Stimulated activated CD8-positive, alpha-beta memory T cell treated with anti-CD3 and anti-CD28 coated beads, Interleukin-2, amount 100 ng/mL, for 48 hours (primary cell): ENCODE measurements at regions not wholly inside any gene's neighbourhood (a gene's known extent, or its start where the extent isn't known, plus 50 kb on each side); places are given as distances from the start of the nearest gene placed in this dataset.

Experiments
- DNase-seq, 2 donors: peaks; one replicate each; pipeline ENCODE4 v3.0.0-alpha.2; 2020; ENCODE audit warnings: low read depth in 2 of 2

DNA sequence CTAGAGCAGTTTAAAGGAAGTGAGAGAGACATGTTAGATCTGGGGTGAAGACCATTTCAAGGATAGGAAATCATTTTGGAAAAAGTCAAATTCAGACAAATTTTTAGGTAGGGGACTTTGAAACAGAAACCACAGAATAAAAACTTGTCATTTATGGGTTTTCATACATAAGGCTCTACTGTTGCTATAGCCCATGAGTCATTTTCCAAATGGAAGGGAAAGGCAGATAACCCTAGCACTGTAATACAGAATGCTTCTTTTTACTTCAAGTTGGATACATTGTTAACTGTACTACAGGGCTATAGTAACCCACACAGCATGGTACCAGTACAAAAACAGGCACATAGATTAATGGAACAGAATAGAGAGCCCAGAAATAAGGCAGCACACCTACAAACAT, 455.4 kb downstream of the EBF1 start:
- DNase-seq = no peak

- DNase-seq = no peak
These were observed 455.9 kb downstream of the EBF1 start for GRCh38 chr5:158643840-158644239.

GRCh38 chr5:158642879-158643278, 456.8 kb downstream of the EBF1 start:
- no peak for DNase-seq

DNA sequence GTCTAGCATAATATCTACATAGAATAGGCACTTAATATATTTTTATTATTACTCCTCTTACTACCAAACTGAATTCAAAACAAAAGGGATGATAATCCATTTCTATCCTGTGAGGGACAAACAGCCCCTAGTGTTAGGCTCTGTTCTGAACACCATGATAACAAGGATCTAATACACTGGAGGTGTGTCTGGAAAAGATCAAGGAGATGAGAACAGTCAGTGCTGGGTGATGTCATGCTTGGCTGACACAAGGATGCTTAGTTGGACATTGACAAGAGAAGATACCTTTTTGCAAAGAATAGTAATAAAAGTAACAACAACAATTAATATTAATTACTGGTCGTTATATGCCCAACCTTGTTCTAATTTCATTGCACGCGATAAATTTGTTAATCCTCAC, 458.7 kb downstream of the EBF1 start:
- DNase-seq = no peak

DNA sequence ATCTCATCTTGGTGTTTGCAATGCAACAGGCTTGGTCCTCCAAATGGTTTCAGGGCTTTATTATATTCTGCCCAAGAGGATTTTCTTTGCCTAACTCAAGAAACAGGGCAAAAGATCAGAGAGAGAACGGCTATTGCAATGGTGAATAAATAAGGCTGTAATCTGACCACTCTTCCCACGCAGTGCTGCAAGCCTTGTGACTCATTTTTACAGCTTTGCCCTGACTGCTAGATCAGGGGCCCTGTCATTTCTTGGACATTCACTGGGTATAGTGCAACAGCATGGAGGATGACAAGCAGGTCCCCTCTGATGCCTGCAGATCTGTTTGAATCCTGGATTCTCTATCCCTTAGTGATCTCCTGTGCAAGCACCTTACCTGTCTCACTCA, 459.1 kb downstream of the EBF1 start:
- no peak for DNase-seq

DNA sequence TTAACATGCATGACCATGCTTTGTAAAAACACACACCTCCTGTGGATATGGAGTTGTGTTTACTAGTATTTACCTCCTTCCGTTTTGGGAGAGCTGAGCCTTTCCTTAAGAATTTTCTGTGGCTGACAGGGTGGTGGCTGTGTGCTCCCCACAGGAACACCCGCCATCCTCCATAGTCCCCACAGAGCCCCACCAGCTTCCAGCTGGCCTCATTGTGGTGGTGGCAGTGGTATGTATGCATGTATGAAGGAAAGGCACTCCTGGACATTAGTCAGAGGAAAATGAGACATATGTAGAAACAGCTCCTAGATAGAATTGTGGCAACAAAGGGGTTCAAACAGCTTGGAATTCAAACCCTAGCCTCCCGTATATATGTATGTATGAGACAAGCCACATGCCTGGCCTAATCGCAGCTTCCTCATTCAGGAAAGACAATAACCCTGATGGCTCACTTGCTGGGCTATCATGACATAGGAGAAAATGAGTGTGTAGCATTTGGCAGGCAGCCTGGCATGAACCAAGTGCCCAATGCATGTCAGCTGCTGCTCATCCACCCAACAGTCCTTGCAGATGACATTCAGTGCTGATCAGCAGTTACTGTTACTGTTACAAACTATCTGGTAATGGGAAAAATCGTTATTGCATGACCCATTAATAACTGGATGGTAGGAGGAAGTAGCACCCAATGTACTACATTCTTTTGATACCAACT, 459.7 kb downstream of the EBF1 start:
- no peak for DNase-seq

DNA sequence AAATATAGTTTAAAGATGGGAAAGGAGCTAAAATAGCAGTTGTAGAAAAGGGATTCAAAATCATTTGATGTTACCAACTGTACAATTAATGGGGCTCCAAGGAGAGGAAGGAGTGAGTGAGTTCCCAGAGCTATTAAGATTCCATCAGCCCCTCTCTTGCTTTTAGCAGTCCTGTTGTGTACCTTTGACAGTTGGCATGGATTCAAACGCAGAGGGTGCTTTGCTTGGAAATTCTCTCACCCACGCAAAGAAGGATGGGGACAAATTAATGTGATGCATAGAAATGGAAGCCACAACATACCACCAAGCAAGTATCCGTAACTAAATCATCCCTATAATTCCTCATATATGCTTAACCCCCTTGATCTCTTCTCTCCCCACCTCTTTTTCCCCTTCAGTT, 461.3 kb downstream of the EBF1 start:
- no peak for DNase-seq

GRCh38 chr5:158637039-158637438, 462.7 kb downstream of the EBF1 start:
- no peak for DNase-seq

GRCh38 chr5:158635565-158635964, 464.2 kb downstream of the EBF1 start:
- DNase-seq = no peak

- DNase-seq = no peak
These were observed 465.0 kb downstream of the EBF1 start for GRCh38 chr5:158634714-158635113.

- no peak for DNase-seq
These were observed 470.0 kb downstream of the EBF1 start for GRCh38 chr5:158629591-158630312.

DNA sequence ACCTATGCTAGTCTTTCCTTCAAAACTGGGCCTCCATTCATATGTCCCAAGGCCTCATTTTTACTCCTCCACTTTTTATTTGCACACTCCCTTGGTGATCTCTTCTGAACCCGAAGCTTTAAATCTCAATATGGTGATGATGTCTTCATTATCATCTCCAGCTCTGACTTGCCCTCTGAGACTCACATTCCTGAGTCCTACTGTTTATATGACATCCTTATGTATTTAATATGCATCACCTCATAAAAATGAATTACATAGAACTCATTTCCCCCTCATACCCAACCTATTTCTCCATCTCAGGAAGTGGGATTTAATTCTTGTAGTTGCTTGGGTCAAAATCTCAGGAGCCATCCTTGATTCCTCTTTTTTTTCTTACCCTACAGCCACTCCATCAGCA, 473.0 kb downstream of the EBF1 start:
- no peak for DNase-seq

- DNase-seq = no peak
These were observed 475.7 kb downstream of the EBF1 start for GRCh38 chr5:158623971-158624370.

DNA sequence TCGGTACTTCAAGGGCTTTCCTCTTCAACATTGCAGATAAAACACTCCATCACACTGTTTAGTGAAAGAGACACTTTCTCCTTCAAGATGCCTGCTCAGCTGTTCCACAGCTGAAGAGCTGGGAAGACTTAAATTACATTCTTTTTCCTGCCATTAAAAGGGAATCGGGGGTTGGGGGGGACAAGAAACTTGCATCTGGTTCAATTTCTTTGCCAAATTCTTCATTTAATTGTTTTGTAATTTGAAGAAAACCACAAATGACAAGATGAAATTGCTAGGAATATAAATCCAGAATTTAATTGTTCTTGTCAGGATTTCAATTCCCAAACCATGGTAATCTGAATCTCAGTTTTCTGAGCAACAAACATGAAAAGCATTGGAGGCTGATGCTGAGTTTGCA, 478.3 kb downstream of the EBF1 start:
- no peak for DNase-seq

GRCh38 chr5:158619083-158619788, 480.5 kb downstream of the EBF1 start:
- no peak for DNase-seq

GRCh38 chr5:158618256-158618655, 481.5 kb downstream of the EBF1 start:
- no peak for DNase-seq

GRCh38 chr5:158616707-158617106, 483.0 kb downstream of the EBF1 start:
- DNase-seq = no peak

DNA sequence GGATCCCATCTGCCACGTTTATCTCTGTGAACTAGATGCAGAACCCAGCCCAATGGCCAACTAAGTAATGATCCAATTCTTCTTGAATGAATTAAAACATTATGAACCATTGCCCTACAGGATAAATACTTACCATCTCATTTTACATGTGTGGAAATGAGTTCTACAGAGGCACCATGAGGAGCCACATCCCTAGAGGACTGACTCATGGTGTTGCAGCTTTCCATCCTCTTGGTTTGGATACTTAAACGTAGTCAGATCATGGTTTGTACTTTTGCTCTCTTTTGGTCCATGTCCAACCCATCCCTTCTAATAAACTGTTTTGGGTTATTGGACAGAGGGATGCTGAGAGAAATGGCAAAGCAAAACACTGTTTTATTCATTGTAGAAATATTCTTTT, 484.8 kb downstream of the EBF1 start:
- DNase-seq = no peak

DNA sequence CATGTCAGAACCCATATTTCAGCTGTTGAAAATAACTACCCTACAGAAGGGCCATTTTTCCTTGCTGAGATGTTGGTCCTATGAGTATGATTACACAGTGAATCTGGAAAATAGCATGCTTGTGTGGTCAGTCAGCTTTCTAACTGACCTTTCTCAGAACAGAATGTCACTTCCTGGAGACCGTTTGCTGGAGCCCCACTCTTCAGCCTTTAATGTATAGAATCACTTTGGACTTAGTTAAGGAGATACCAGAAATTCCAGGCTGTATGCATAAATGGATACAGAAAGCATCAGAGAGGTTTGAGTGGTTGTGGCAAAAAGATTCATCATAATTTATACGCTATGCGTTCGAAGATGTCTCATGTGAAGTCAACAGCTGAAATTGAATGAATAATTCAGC, 488.1 kb downstream of the EBF1 start:
- DNase-seq = no peak

- DNase-seq = no peak
These were observed 489.7 kb downstream of the EBF1 start for GRCh38 chr5:158610051-158610415.

DNA sequence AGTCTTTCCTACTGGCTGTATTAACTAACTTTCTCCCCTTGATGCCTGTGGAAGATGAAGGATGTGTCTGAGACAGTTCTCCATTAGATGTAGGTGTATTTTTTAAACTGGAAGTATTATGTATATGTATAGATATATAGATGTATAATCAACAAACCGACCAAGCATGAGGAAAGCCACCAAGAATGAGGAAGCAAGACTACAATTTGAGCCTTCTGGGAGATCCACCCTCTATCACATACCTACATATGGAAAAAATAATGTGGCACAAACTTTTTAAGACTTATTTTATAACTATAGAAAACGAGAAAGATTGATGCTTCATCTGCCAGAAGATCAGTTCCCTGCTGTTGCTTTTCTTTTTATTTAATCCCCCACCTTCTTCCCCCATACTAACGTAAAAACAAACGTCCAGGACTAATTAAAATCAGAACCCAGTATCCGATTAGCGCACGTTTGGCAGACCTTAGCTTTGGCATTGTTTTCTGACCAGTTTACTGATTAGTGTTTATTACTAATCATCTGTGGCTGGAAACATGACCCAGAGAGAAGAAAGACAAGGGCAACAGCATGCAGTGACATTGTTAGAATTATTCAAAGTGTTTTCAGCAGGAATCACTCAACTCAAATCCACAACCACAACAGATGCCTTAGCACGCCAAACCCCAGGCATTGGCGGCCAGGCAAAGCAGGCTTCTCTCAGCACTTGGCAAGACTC, 490.2 kb downstream of the EBF1 start:
- no peak for DNase-seq

GRCh38 chr5:158607088-158607487, 492.6 kb downstream of the EBF1 start:
- no peak for DNase-seq
